GM18498 (cell line): ENCODE measurements at regions not wholly inside any gene's neighbourhood (a gene's known extent, or its start where the extent isn't known, plus 50 kb on each side); places are given as distances from the start of the nearest gene placed in this dataset.

Source experiments
- ATAC-seq: cut with Tn5 transposase; IDR thresholded peaks from one replicate; pipeline ENCODE4 v1.9.1; 2021; ENCODE audit warnings: mild to moderate bottlenecking, moderate library complexity; ENCODE audit not compliant: unreplicated experiment

- no peak for ATAC-seq
Measured at GRCh38 chr21:16676391-16676790, 836.5 kb upstream of the CXADR start.

GRCh38 chr21:16678429-16679160 lies 834.2 kb upstream of the CXADR start:
- ATAC-seq = no peak

GRCh38 chr21:16695074-16695473 lies 817.8 kb upstream of the CXADR start:
- ATAC-seq = no peak

DNA sequence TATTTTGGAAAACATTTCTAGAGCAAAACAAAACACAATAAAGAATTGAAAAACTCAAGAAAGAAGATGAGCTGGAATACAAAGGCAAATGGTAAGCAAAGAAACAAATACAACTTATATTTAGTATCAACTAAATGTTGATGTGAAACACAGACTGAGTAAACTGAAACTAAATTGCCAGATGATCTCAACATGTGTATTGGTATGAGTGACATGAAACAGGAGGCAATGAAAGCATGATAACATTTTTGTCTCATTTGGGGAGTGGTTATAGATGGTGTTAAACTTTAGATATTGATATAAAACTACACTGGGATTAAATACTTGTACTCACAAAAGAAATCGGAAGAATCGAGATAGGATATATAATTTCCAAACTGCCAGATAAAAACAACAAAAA lies 805.6 kb upstream of the CXADR start:
- no peak for ATAC-seq

GRCh38 chr21:16708101-16708835 lies 804.6 kb upstream of the CXADR start:
- ATAC-seq = no peak

DNA sequence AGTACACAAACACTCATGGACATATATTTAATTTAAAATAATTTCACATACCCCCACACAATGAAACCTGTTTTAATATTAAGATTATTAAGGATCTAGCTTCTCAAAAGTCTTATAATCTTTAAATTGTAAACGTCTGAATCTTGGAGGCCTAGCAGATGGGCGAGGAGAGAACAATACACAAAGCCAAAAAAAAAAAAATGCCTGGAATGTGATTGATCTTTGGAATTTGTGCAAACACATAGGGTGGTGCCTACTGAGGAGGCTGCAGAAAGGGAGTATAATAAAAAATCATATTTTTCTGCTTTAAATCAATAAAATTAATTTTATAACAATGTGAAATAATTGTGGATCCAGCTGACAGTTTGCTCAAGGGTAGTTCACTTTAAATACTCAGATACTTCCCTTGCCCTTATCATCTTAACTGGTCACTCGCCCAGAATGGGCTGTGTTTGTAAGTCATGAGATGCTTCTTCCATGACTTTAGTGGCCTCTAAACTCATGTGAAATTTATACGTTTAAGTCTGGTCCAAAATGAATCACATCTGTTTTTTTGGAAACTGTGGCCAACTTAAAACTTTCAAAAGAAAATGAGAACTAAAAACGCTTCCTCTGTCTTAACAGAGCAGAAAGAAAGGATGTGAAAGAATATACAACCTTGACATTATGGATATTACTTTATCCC lies 802.8 kb upstream of the CXADR start:
- no peak for ATAC-seq

DNA sequence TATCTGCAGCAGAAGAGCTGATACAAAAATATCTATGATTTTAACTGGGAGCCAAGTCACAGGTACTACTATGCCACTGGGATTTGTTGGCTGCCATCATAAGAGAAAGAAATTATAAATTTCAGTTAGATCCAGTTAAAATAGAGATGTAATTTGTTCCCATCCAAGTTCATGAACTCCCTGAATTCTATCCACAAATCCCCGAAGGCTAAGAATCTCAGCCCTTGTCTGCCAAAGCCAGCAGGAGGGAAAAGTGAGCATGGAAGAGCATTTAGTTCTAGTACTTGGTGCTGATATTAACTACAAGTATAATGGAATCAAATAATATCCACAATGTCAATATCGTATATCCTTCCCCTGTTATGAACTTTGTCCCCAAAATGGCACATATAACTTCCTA lies 801.1 kb upstream of the CXADR start:
- ATAC-seq = no peak

DNA sequence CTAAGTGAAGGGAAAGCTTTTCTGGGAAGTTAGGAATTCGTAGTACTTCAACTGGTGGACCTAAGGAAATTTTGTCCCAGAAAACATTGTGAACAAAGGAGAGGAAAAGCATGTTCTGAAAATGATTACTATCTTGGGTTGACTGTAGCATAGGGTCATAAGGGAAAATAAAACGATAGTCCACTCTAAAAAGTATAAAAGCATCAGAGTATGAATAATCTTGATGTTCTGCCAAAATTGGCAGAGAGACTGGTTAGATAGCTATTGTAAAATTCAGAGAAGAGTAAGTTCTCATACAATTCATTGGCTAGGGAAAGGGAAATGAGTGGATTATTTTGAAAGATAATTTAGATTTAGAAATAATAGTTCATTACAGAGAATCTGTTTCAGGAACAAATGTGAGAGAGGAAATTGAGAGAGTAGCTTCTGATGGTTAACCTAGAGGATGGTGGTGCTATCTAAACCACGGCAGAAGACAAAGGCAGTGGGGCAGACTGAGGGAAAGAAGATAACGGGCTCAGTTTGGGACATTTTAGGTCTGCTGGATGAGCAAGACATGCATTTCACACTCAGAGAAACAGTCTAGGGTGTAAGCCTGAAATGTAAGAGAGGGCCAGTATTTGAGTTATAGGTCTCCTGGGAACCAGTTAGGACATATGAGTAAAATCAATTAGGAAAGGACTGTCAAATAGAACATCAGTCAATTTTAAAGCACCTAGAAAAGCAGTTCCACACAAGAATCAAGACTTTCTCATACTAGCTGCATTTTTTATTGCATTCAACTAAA lies 799.3 kb upstream of the CXADR start:
- no peak for ATAC-seq

- ATAC-seq = no peak
Measured at GRCh38 chr21:16740511-16740910, 772.3 kb upstream of the CXADR start.

DNA sequence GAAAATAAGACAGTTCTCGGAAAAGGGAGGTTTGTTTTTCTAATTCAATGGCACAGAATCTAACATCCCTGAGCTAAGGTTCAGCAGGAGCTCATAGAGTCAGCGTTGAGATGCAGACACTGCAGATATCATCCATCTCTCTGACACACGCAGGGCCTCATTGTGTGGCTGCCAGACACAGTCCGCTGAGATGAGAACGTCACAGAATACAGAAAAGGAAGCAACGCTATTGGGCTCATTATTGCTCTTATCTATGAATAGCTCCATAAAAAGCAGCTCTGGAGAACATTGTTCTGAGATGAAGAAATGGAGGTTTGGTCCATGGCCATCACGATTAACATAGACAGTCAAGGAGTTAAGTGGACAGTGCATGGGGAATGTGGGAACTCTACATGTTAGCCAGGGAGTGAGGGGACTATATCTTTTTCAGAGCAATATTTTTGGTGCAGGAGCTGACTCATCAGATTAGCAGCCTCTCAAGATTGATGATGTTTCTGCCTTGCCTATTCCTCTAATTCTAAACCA lies 771.6 kb upstream of the CXADR start:
- ATAC-seq = no peak

- no peak for ATAC-seq
Measured at GRCh38 chr21:16742131-16742641, 770.7 kb upstream of the CXADR start.

- ATAC-seq = no peak
Measured at GRCh38 chr21:16742741-16743140, 770.1 kb upstream of the CXADR start.

- no peak for ATAC-seq
Measured at GRCh38 chr21:16743317-16743716, 769.5 kb upstream of the CXADR start.

GRCh38 chr21:16750926-16751325 lies 761.9 kb upstream of the CXADR start:
- ATAC-seq = no peak

DNA sequence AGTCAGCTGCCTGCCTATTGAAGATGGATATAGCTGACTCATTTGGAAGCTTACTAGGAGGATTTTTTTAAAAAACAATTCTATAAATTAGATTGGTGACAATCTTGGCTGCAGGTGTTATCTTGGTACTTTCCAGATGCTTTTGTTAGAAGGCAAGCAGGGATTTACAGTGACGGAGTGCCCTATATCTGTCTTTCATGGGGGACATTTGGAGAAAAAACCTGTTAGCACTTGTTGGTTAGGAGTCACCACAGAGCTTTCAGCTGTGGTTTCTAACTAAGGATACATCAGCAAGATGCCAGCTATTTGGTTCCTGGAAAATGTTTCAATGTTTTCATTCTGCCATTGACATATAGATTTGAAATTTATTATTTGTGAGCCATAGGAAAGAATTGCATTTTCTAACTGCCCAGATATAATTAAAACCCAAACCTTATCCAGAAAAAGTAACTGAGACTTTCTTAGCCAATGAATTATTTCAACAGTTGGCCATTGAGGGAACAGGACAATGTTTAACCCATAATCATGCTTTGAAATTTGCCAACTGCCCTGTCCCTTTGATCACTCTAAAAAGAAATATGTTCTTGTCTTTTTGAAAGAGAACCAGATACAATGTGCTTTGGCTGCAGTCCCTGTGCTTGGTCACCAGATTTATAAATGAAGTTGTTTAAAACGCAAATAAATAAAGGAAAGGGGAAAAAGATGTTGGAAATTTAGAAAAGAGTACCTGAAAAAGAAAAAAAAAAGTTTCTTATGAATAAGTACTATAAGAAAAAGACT lies 761.0 kb upstream of the CXADR start:
- ATAC-seq = no peak

DNA sequence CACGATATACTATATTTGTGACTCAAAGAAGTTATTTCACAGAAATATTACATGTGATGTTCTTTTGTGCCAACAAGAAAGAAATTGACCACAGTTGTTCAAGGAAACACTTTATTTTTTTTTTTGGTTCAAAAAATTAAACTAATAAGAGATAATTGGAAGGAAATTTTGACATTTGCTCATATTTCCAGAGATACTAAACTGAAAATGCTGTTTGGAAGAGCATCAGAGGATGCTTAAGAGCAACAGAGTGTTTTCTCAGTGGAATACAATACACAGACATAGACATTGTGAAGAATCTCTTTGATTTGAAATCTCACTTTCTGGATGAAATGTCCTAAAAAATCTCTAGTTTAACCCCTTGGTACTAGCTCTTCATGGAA lies 760.4 kb upstream of the CXADR start:
- no peak for ATAC-seq

GRCh38 chr21:16755061-16755460 lies 757.8 kb upstream of the CXADR start:
- ATAC-seq = no peak

GRCh38 chr21:16767201-16767600 lies 745.6 kb upstream of the CXADR start:
- no peak for ATAC-seq

DNA sequence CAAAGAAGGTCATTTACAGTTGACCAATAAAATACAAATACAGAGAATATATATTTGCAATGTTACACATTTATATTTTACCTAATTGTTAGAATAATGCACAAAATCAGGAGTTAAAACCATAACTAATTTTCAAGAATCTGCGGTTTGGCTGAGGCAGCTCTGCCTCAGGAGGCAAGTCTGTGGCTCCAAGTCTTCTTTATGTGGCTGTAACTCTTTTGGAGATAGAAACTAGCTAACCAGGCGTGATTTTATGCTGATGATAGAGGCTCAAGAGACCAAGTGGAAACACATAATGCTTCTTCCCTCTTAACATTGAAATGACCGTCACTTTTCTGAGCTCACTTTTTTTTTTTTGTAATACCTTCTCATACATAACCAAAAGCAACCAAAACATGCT lies 744.7 kb upstream of the CXADR start:
- ATAC-seq = no peak

GRCh38 chr21:16770266-16770665 lies 742.6 kb upstream of the CXADR start:
- ATAC-seq = no peak
